ENCODE measurements at regions not wholly inside any gene's neighbourhood (a gene's known extent, or its start where the extent isn't known, plus 50 kb on each side); places are given as distances from the start of the nearest gene placed in this dataset.

- TF ChIP-seq, protein P1, sequence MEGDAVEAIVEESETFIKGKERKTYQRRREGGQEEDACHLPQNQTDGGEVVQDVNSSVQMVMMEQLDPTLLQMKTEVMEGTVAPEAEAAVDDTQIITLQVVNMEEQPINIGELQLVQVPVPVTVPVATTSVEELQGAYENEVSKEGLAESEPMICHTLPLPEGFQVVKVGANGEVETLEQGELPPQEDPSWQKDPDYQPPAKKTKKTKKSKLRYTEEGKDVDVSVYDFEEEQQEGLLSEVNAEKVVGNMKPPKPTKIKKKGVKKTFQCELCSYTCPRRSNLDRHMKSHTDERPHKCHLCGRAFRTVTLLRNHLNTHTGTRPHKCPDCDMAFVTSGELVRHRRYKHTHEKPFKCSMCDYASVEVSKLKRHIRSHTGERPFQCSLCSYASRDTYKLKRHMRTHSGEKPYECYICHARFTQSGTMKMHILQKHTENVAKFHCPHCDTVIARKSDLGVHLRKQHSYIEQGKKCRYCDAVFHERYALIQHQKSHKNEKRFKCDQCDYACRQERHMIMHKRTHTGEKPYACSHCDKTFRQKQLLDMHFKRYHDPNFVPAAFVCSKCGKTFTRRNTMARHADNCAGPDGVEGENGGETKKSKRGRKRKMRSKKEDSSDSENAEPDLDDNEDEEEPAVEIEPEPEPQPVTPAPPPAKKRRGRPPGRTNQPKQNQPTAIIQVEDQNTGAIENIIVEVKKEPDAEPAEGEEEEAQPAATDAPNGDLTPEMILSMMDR (conservative IDR thresholded peaks at IDR 0.05), result no peak
- TF ChIP-seq EZH2 (IDR thresholded peaks at IDR 0.05; ENCODE audit: low read depth), result no peak
Measured at GRCh38 chr20:39778847-39779604, 816.9 kb downstream of the DHX35 start.
